Superior temporal gyrus (tissue), 1 donor: ENCODE measurements at regions not wholly inside any gene's neighbourhood (a gene's known extent, or its start where the extent isn't known, plus 50 kb on each side); places are given as distances from the start of the nearest gene placed in this dataset.
"Not testable (repeated sequence)": the region's sequence is repeated elsewhere in the genome, so short reads cannot be mapped to it uniquely, and the experiment has no call there.

Experiments
- DNase-seq: peaks from one replicate; pipeline ENCODE4 v3.0.0-alpha.2; 2016; ENCODE audit errors: extremely low spot score

GRCh38 chr4:19631814-19632213 is 619.9 kb upstream of the SLIT2 start:
- no peak for DNase-seq

GRCh38 chr4:19623866-19624265 is 627.8 kb upstream of the SLIT2 start:
- DNase-seq: no peak

- DNase-seq: no peak
These were observed 636.5 kb upstream of the SLIT2 start for GRCh38 chr4:19615086-19615689.

- DNase-seq: no peak
These were observed 637.5 kb upstream of the SLIT2 start for GRCh38 chr4:19614171-19614570.

GRCh38 chr4:19596342-19596741 is 655.4 kb upstream of the SLIT2 start:
- DNase-seq: no peak

GRCh38 chr4:19592391-19592790 is 659.3 kb upstream of the SLIT2 start:
- DNase-seq: no peak

- no peak for DNase-seq
These were observed 667.7 kb upstream of the SLIT2 start for GRCh38 chr4:19583827-19584569.

GRCh38 chr4:19580095-19580494 is 671.6 kb upstream of the SLIT2 start:
- DNase-seq: no peak

GRCh38 chr4:19579608-19580007 is 672.1 kb upstream of the SLIT2 start:
- DNase-seq: no peak

GRCh38 chr4:19577097-19577496 is 674.6 kb upstream of the SLIT2 start:
- DNase-seq: no peak

GRCh38 chr4:19575924-19576323 is 675.8 kb upstream of the SLIT2 start:
- no peak for DNase-seq

GRCh38 chr4:19566041-19566440 is 685.7 kb upstream of the SLIT2 start:
- no peak for DNase-seq

- DNase-seq: no peak
These were observed 689.2 kb upstream of the SLIT2 start for GRCh38 chr4:19562456-19562855.

GRCh38 chr4:19557161-19557560 is 694.5 kb upstream of the SLIT2 start:
- no peak for DNase-seq

- not testable (repeated sequence) for DNase-seq
These were observed 695.4 kb upstream of the SLIT2 start for GRCh38 chr4:19556276-19556675.

GRCh38 chr4:19547463-19547862 is 704.2 kb upstream of the SLIT2 start:
- no peak for DNase-seq

GRCh38 chr4:19544446-19545125 is 707.1 kb upstream of the SLIT2 start:
- peak; percentile 47 for DNase-seq

GRCh38 chr4:19540859-19541540 is 710.7 kb upstream of the SLIT2 start:
- no peak for DNase-seq

GRCh38 chr4:19539201-19539600 is 712.5 kb upstream of the SLIT2 start:
- no peak for DNase-seq

GRCh38 chr4:19534159-19534558 is 717.5 kb upstream of the SLIT2 start:
- DNase-seq: no peak

GRCh38 chr4:19531906-19532848 is 719.5 kb upstream of the SLIT2 start:
- DNase-seq: no peak
